ENCODE measurements at regions not wholly inside any gene's neighbourhood (a gene's known extent, or its start where the extent isn't known, plus 50 kb on each side); places are given as distances from the start of the nearest gene placed in this dataset.

DNA sequence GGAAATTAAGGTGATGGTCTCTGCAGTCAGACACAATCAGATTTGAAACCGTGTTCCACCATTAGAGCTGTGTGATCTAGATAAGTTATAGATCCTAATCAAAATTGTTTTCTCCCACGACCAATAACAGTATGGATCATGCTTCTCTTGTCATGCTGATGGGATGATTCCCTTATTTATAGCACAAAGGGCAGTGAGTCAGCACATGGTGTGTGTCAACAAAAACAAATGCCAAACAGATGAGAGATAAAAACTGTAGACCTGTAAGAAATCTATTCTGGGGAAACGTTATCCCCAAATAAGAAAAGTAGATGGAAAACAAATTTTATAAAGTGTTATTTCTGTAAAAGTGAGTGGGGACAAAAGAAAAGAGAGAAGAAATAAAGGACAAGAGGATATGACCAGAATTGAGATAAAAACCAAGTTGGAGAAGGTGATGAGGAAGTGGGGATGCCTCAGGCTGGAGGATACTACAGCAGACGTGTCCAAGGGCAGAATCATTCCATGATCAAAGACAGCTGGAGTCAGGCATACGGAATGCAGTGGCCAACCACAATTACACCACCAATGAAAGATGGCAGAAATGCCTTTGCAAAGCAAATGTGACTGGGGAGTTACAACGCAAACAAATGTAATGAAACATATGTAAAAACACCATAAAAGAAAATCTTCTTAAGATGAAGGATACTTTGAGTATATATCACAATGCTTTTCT lies 377.8 kb upstream of the PRKX start:
- Histone ChIP-seq H3K9me3 (ENCODE audit: control insufficient read depth in 4 of 4, insufficient read depth in 3 of 4, low read length in 3 of 4) (no peaks in the 10 kb centered on the region), H3K27ac (ENCODE audit: low read depth in 1 of 2, low read length in 1 of 2) (no peak overlapping the region), H3K9ac (ENCODE audit: insufficient read depth in 1 of 2, low read length in 2 of 2) (no peak overlapping the region), H3K27me3 (ENCODE audit: control insufficient read depth in 3 of 3, insufficient read depth in 3 of 3, low read length in 2 of 3) (peaks cover 0 to 18% (median 4%) of the 10 kb centered on the region in 3 donors), H3K36me3 (ENCODE audit: control insufficient read depth in 4 of 4, insufficient read depth in 4 of 4, low read length in 4 of 4) (no peaks in the 10 kb centered on the region), H3K4me1 (ENCODE audit: control insufficient read depth in 5 of 5, insufficient read depth in 5 of 5, low read length in 5 of 5) (no peaks in the 10 kb centered on the region), H3K4me3 (no peak overlapping the region)
- no peak for DNase-seq
- no peak for ATAC-seq (ENCODE audit: insufficient read depth, low FRiP score)
- TF ChIP-seq, protein P1, sequence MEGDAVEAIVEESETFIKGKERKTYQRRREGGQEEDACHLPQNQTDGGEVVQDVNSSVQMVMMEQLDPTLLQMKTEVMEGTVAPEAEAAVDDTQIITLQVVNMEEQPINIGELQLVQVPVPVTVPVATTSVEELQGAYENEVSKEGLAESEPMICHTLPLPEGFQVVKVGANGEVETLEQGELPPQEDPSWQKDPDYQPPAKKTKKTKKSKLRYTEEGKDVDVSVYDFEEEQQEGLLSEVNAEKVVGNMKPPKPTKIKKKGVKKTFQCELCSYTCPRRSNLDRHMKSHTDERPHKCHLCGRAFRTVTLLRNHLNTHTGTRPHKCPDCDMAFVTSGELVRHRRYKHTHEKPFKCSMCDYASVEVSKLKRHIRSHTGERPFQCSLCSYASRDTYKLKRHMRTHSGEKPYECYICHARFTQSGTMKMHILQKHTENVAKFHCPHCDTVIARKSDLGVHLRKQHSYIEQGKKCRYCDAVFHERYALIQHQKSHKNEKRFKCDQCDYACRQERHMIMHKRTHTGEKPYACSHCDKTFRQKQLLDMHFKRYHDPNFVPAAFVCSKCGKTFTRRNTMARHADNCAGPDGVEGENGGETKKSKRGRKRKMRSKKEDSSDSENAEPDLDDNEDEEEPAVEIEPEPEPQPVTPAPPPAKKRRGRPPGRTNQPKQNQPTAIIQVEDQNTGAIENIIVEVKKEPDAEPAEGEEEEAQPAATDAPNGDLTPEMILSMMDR (IDR thresholded peaks at IDR 0.05; ENCODE audit: control extremely low read depth, extremely low read depth), result no peak
- 47 to 62% methylated on average over 6 of the region's 6 CpGs for WGBS, 2 donors

DNA sequence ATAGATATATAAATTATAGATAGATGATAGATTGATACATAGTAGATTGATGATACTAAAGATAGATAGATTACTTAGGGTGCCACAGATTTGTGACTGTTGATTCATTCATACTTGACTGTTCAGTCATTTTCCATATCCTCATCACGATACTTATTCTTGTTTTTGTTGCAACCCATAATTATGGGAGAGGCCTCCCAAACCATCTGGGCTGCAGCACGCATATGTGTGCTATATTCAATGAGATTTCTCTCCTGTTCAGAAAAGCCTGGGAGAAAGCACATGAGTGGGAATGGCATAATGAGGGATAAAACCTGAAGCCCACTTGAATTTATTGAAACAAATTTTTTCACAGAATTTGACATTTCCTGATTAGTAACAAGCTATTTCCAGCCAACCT lies 346.4 kb upstream of the PRKX start:
- peaks cover 0 to 2% (median 0%) of the 10 kb centered on the region in 4 donors for H3K9me3 ChIP-seq (ENCODE audit: control insufficient read depth in 4 of 4, insufficient read depth in 3 of 4, low read length in 3 of 4)
- H3K36me3 ChIP-seq (ENCODE audit: control insufficient read depth in 4 of 4, insufficient read depth in 4 of 4, low read length in 4 of 4), result no peaks in the 10 kb centered on the region
- no peak overlapping the region for H3K9ac ChIP-seq (ENCODE audit: insufficient read depth in 1 of 2, low read length in 2 of 2)
- H3K4me3 ChIP-seq, result no peak overlapping the region
- no peaks in the 10 kb centered on the region for H3K4me1 ChIP-seq (ENCODE audit: control insufficient read depth in 5 of 5, insufficient read depth in 5 of 5, low read length in 5 of 5)
- ATAC-seq (ENCODE audit: insufficient read depth, low FRiP score) (no peak), DNase-seq (no peak)
- H3K27ac ChIP-seq (ENCODE audit: low read depth in 1 of 2, low read length in 1 of 2), result no peak overlapping the region
- TF ChIP-seq, protein P1 (IDR thresholded peaks at IDR 0.05; ENCODE audit: control extremely low read depth, extremely low read depth), result no peak
- 84 to 88% methylated on average over 2 of the region's 2 CpGs for WGBS, 2 donors
- H3K27me3 ChIP-seq (ENCODE audit: control insufficient read depth in 3 of 3, insufficient read depth in 3 of 3, low read length in 2 of 3), result peaks cover 0 to 32% (median 0%) of the 10 kb centered on the region in 3 donors

DNA sequence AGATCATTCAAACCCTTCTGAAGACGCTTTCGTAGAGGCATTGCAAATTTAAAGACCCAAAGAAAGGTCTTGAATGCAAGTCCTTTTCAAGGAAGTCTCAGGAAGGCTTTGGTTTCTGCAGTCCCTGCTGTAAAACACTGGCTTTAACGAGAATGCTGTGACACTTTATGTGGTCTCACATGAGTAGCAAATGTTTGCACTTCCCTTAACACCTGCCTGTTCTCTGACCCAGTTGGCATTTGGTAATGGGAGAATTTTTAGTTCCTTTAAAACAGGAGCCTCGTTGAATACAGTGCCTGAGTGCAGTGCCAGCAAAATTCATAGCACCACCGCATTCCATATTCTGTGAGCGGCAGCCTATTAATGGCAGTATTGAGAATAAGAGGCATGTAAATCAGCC lies 330.5 kb upstream of the PRKX start:
- TF ChIP-seq, protein P1 (IDR thresholded peaks at IDR 0.05; ENCODE audit: control extremely low read depth, extremely low read depth), result no peak
- DNase-seq (peak in 1 of 3 donors; percentile 4), ATAC-seq (ENCODE audit: insufficient read depth, low FRiP score) (no peak)
- H3K9me3 ChIP-seq (ENCODE audit: control insufficient read depth in 4 of 4, insufficient read depth in 3 of 4, low read length in 3 of 4), result peaks cover 0 to 3% (median 0%) of the 10 kb centered on the region in 4 donors
- no peak overlapping the region for H3K4me3 ChIP-seq
- no peaks in the 10 kb centered on the region for H3K36me3 ChIP-seq (ENCODE audit: control insufficient read depth in 4 of 4, insufficient read depth in 4 of 4, low read length in 4 of 4)
- H3K9ac ChIP-seq (ENCODE audit: insufficient read depth in 1 of 2, low read length in 2 of 2), result no peak overlapping the region
- peaks cover 0 to 16% (median 7%) of the 10 kb centered on the region in 3 donors for H3K27me3 ChIP-seq (ENCODE audit: control insufficient read depth in 3 of 3, insufficient read depth in 3 of 3, low read length in 2 of 3)
- no peaks in the 10 kb centered on the region for H3K4me1 ChIP-seq (ENCODE audit: control insufficient read depth in 5 of 5, insufficient read depth in 5 of 5, low read length in 5 of 5)
- H3K27ac ChIP-seq (ENCODE audit: low read depth in 1 of 2, low read length in 1 of 2), result no peak overlapping the region
- WGBS, 2 donors, result 57 to 61% methylated on average over 6 of the region's 6 CpGs

Measured in lung (tissue), 11 donors.